ENCODE measurements at regions not wholly inside any gene's neighbourhood (a gene's known extent, or its start where the extent isn't known, plus 50 kb on each side); places are given as distances from the start of the nearest gene placed in this dataset.

DNA sequence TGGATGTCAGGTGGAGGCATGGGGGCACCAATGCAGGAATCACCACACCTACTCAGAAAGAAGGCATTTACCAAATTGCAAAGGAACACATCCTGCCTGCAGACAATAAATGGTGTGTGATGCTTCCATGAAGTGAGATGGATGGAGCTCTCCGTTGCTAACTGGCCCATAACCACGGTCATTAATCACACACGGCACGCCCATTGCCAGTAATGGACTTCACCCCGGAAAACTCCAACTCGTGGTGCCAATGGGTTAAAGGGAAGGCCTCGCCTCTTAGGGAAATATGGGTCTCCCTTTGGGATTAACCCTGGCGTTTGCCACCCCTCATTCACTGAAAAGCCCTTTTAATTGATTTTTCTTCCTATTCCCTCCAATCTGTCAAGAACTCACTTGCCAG is 443.1 kb upstream of the DAB1 start:
- no peak overlapping the region for H3K4me3 Mint-ChIP-seq
- H3K27ac Mint-ChIP-seq, result no peak overlapping the region
- no peaks in the 10 kb centered on the region for H3K36me3 Mint-ChIP-seq
- no peaks in the 10 kb centered on the region for H3K4me1 Mint-ChIP-seq
- peaks cover 0 to 3% of the 10 kb centered on the region in 2 donors for H3K27me3 Mint-ChIP-seq
- ATAC-seq (replicated peaks) (no peak), DNase-seq (no peak)
- H3K9me3 Mint-ChIP-seq, result peaks cover 0 to 1% of the 10 kb centered on the region in 2 donors

DNA sequence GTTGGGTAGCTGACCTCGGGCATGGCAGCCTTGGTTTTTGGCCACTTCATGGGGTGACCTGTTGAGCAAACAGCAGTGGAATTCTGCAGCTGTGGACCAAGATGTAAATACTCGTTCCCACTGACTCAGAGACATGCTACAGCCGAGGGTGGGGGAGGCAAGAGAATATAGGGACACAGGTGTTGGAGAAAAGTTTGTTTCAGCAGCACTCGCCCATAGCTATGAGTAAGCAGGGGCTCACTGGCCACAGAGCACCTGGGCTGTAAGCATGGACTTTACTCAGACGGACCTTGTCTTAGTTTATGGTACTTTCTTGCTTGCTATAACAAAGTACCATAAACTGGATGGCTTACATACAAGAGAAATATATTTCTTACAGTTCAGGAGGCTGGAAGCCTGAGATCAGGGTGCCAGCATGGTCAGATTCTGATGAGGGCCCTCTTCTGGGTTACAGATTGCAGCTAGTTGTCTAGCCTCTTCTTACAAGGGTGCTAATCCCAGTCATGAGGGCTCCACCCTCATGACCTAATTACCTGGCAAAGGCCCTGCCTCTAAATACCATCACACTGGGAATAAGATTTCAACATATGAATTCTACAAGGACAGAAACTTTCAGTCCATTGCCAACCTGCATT is 437.2 kb upstream of the DAB1 start:
- no peak overlapping the region for H3K27ac Mint-ChIP-seq
- H3K4me3 Mint-ChIP-seq, result no peak overlapping the region
- H3K4me1 Mint-ChIP-seq, result no peaks in the 10 kb centered on the region
- peaks cover 0 to 1% of the 10 kb centered on the region in 2 donors for H3K9me3 Mint-ChIP-seq
- DNase-seq (no peak), ATAC-seq (replicated peaks) (no peak)
- H3K36me3 Mint-ChIP-seq, result no peaks in the 10 kb centered on the region
- no peaks in the 10 kb centered on the region for H3K27me3 Mint-ChIP-seq

DNA sequence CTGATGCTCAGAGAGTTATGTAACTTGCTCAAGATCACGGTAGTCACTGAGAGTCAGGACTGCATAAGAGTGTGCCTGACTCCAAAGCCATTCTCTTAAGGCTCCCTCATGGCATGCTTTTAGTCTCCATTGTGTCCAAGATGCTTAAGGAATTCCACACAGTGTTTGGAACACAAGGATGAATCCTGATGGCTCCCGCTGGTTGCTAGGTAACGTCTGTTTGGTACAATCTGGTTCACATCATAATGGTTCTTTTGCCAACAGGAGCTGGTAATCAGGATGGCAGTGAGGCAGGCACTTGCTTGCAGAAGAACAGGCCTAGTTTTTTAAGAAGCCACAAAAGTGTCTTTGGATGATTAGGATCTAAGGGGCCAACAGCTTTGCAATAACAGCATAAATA is 436.5 kb upstream of the DAB1 start:
- ATAC-seq (replicated peaks) (no peak), DNase-seq (no peak)
- no peaks in the 10 kb centered on the region for H3K27me3 Mint-ChIP-seq
- no peak overlapping the region for H3K27ac Mint-ChIP-seq
- no peak overlapping the region for H3K4me3 Mint-ChIP-seq
- no peaks in the 10 kb centered on the region for H3K4me1 Mint-ChIP-seq
- H3K9me3 Mint-ChIP-seq, result no peaks in the 10 kb centered on the region
- H3K36me3 Mint-ChIP-seq, result no peaks in the 10 kb centered on the region

DNA sequence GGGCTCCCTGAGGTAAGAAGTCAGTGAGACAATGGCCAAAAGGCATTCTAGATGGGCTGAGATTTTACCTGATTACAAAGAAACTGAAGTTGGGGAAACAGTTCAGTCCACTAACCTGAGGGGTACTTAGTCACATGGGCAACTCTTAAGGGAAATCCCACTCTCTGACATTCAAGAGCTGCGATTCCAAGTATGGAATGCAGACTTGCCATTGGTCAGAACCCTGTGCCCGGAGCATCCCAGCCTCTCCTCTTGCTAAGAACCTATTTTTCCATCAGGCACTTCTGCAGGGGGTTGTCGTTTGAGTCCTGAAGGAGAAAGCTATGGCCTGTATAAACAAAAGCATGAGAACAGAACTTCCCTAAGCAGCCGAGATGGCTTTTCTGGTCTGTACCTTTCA is 434.9 kb upstream of the DAB1 start:
- DNase-seq (no peak), ATAC-seq (replicated peaks) (no peak)
- H3K9me3 Mint-ChIP-seq, result no peaks in the 10 kb centered on the region
- H3K36me3 Mint-ChIP-seq, result no peaks in the 10 kb centered on the region
- no peak overlapping the region for H3K27ac Mint-ChIP-seq
- no peaks in the 10 kb centered on the region for H3K4me1 Mint-ChIP-seq
- no peak overlapping the region for H3K4me3 Mint-ChIP-seq
- H3K27me3 Mint-ChIP-seq, result no peaks in the 10 kb centered on the region

DNA sequence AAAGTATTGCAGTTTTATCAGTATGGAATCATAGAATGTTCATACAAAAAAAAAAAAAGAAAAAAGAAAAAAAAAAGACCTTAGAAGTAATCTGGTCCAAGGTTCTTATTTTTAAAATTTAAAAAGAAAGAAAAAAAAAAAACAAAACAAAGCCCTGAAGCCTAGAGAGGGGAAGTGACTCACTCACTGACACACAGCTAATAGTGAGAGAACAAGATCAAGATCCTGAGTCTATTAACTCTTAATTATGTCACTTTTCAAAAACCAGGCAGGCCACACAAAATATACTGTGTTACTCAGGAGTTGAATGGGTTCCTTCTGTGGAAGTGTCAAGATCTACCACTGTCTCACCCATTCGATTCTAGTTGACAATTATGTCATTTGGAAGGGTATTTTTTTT is 433.9 kb upstream of the DAB1 start:
- ATAC-seq (replicated peaks) (no peak), DNase-seq (no peak)
- Mint-ChIP-seq H3K27me3 (no peaks in the 10 kb centered on the region), H3K4me3 (no peak overlapping the region), H3K9me3 (no peaks in the 10 kb centered on the region), H3K36me3 (no peaks in the 10 kb centered on the region), H3K27ac (no peak overlapping the region), H3K4me1 (no peaks in the 10 kb centered on the region)

DNA sequence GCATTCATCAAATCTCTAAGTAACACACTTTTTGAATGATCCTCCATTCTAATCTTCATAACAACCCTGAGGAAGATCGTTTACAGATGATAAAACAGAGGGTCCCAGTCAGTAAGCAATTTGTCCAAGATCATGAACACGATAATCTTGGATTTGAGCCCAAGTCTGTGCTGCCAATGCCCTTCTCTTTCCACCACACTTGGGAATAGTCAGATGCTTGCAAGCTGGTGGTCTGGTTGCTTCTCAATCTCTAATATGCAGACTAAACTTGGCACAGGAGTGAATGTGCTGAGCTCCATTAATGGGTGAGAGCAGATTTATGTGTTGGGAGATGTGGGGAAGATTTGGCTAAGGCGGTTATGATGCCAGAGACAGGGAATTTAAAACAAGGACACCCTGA is 430.6 kb upstream of the DAB1 start:
- Mint-ChIP-seq H3K36me3 (no peaks in the 10 kb centered on the region), H3K4me1 (no peaks in the 10 kb centered on the region), H3K27me3 (no peaks in the 10 kb centered on the region), H3K27ac (no peak overlapping the region), H3K4me3 (no peak overlapping the region), H3K9me3 (no peaks in the 10 kb centered on the region)
- ATAC-seq (replicated peaks) (no peak), DNase-seq (no peak)

DNA sequence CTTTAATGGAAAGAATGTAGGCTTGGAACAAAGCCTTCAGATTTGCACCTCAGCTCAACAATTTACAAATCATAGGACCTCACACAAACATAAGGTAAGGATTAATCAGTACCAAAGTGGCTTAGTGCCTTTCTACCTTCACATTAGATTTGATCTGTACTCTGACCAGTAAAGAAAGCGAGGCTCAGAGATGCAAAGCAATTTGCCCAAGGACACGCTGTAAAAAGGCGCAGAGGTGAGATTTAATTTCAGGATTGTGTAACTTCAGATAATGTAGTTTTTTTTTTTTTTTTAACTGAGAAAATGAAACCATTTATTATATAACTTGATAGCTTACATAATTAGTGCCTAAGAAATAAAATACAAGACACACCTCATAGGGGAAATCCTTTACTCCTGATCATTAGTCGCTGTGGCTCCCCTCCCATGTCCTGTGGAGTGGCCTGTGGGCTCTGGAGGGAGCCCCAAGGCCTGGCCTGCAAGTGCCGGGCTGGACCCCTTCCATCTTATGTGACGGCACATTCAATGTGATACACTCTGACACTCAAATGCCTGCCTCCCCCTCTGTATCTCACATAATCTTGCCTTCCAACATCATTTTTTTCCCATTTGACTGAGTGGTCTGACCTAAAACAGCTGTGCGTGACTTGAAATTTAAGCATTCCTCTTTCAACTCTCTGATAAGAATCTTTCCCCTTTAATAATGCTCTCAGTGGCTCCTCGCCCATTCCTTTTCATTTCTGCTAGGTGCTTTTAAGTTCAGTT is 426.5 kb upstream of the DAB1 start:
- Mint-ChIP-seq H3K36me3 (no peaks in the 10 kb centered on the region), H3K4me1 (no peaks in the 10 kb centered on the region), H3K4me3 (no peak overlapping the region), H3K9me3 (peaks cover 3% of the 10 kb centered on the region in 2 donors), H3K27ac (no peak overlapping the region), H3K27me3 (no peaks in the 10 kb centered on the region)
- DNase-seq (no peak), ATAC-seq (replicated peaks) (no peak)

DNA sequence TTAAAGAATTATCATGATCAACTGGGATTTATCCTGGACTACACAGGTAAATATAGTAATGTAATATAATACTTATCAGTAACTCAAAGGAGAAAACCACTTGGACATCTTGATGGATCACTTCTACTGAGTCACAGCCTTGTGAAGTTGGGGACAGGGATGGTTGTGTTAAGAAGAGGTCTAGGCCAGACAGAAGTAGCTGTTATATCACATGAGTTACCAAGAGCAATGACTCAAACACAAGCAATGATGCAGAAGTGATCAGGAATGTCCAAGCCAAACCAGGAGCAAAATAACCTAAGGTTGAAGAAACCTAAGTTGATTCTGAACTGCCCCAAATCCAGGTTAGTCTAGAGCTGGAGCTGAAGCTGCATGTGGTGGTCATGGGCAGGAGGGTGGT is 424.5 kb upstream of the DAB1 start:
- peaks cover 3 to 5% of the 10 kb centered on the region in 2 donors for H3K9me3 Mint-ChIP-seq
- H3K36me3 Mint-ChIP-seq, result no peaks in the 10 kb centered on the region
- DNase-seq, result no peak
- ATAC-seq (replicated peaks), result no peak
- no peak overlapping the region for H3K4me3 Mint-ChIP-seq
- no peaks in the 10 kb centered on the region for H3K4me1 Mint-ChIP-seq
- H3K27ac Mint-ChIP-seq, result no peak overlapping the region
- H3K27me3 Mint-ChIP-seq, result no peaks in the 10 kb centered on the region

DNA sequence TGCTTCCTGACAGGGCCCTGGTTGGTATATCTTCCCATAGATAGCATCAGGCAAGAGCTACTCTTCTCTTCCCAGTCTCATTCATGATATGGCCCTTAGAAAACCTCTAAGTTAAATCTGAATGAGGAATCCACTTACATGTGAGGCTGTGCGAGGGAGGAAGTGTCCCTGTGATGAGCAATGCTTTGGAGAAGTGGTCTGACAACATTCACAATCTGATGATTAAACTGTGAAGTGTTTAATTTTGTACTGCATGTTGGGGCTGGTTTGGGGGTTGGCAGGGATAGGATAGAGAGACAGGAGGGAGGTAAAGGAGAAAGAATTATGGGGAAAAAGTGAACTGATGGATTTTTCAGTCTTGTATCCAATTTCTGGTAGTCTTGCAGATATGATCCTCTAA is 421.2 kb upstream of the DAB1 start:
- Mint-ChIP-seq H3K27me3 (no peaks in the 10 kb centered on the region), H3K4me3 (no peak overlapping the region), H3K27ac (no peak overlapping the region), H3K36me3 (no peaks in the 10 kb centered on the region), H3K4me1 (no peaks in the 10 kb centered on the region), H3K9me3 (peaks cover 14 to 17% of the 10 kb centered on the region in 2 donors)
- ATAC-seq (replicated peaks), result no peak
- DNase-seq, result no peak

DNA sequence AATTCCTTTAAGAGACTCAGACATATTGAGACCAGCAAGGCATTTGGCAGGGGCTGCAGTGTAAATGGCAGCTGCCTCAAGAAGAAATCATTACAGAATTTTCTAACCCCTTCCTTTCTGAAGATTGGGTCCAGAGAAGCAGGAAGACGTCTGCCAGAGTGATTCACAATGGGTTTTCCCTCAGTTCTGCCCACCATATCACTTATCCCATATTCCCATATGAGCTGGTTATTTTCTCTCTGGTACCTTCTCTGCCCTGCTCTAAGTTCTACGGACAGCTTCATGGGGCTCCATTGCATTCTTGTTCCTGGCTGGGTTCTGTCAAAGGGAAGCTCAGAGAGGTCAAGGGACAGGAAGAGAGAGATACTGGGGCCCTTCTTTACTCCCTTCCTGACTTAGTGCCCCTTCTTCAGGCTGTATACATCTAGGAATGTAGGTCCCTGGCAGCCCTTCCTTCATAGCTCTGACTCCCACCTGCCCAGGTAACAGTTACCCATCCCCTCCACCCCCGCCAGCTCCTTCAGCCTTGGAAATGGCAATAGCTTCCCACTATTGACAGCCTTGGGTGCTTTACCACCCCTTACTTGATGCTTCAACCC is 420.6 kb upstream of the DAB1 start:
- H3K27ac Mint-ChIP-seq, result no peak overlapping the region
- DNase-seq, result no peak
- H3K4me3 Mint-ChIP-seq, result no peak overlapping the region
- H3K36me3 Mint-ChIP-seq, result no peaks in the 10 kb centered on the region
- no peak for ATAC-seq (replicated peaks)
- H3K4me1 Mint-ChIP-seq, result no peaks in the 10 kb centered on the region
- H3K9me3 Mint-ChIP-seq, result peaks cover 15 to 19% of the 10 kb centered on the region in 2 donors
- H3K27me3 Mint-ChIP-seq, result no peaks in the 10 kb centered on the region

DNA sequence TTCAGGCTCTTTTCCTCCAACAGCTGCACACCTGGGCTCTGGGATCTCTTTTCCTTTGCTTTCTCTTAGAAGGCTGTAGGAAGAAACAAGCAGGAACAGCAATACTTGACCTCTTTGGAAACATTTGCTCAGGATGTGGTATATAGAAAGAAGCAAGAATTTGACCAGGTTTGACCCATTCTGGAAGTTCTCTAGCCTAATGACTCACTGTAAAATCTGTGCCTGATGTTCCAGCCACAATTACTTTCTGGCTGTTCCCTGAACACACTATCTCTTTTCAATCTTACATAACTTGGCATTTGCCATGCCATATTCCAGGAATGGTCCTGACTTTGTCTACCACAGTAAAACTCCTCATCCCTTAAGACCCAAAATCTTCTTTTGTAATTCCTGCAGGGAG is 419.9 kb upstream of the DAB1 start:
- ATAC-seq (replicated peaks) (no peak), DNase-seq (no peak)
- Mint-ChIP-seq H3K9me3 (peaks cover 15 to 19% of the 10 kb centered on the region in 2 donors), H3K27me3 (no peaks in the 10 kb centered on the region), H3K27ac (no peak overlapping the region), H3K4me3 (no peak overlapping the region), H3K4me1 (no peaks in the 10 kb centered on the region), H3K36me3 (no peaks in the 10 kb centered on the region)

DNA sequence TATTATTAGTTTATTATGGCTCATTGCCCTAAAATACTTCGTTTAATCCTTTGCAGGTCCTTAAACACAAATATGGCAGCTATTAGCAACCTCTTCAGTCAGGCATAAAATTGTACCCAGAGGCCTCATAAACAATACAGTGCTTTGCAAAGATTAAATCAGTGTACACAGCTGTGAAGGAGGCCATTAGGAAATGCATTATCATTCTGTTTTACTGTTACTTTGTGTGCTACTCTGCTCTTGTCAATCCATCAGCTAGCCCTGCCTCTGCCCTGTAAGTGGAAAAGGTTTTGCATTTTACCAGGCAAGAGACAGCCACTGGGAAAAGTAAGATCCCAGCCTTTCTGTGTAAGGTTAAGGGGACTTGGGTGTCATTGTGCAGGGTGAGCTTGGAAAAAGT is 415.7 kb upstream of the DAB1 start:
- no peak for ATAC-seq (replicated peaks)
- Mint-ChIP-seq H3K9me3 (peaks cover 9 to 16% of the 10 kb centered on the region in 2 donors), H3K36me3 (no peaks in the 10 kb centered on the region), H3K27me3 (peaks cover 0 to 12% of the 10 kb centered on the region in 2 donors), H3K4me1 (no peaks in the 10 kb centered on the region), H3K27ac (no peak overlapping the region), H3K4me3 (no peak overlapping the region)
- DNase-seq, result no peak

DNA sequence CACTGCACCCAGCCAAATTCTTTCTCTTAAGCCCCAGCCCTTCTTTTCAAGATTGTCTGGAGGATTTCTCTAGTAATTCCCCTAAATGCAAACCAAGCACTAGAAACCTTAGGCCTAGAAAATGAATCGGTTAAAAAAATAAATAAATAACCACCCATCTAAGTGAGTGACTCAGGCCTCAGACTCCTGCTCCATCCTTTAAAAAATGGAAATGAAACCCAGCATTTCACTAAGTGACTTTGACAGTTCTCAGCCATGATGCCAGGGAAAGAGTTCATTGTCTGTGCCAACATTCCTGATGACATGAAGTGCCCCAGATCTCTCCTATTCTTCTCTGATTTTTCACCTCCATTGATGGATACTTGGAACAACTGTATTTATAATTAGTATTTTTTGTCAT is 415.2 kb upstream of the DAB1 start:
- DNase-seq, result no peak
- no peak for ATAC-seq (replicated peaks)
- peaks cover 0 to 12% of the 10 kb centered on the region in 2 donors for H3K27me3 Mint-ChIP-seq
- no peak overlapping the region for H3K27ac Mint-ChIP-seq
- H3K4me1 Mint-ChIP-seq, result no peaks in the 10 kb centered on the region
- H3K4me3 Mint-ChIP-seq, result no peak overlapping the region
- H3K9me3 Mint-ChIP-seq, result peaks cover 9 to 16% of the 10 kb centered on the region in 2 donors
- no peaks in the 10 kb centered on the region for H3K36me3 Mint-ChIP-seq

DNA sequence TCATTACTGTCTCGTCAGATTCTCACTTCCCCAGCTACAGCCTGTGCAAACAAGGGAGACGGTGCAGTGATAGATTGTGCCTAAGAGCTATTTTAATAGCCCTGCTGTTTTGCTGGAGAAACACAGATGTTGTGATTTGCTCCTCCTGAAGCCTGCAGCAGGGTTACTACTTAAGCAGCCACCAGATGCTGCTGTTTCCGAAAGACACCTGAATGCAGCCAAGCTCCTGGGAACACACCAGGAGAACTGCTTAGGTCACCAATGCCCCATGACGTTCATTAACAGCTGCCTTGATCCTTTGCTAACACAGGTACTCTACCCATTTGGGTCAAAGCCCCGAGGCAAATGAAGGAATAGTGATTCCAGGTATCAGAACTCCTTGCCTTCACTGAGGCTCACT is 411.8 kb upstream of the DAB1 start:
- H3K4me3 Mint-ChIP-seq, result no peak overlapping the region
- peaks cover 0 to 12% of the 10 kb centered on the region in 2 donors for H3K27me3 Mint-ChIP-seq
- peaks cover 3 to 7% of the 10 kb centered on the region in 2 donors for H3K9me3 Mint-ChIP-seq
- DNase-seq (no peak), ATAC-seq (replicated peaks) (no peak)
- H3K4me1 Mint-ChIP-seq, result no peaks in the 10 kb centered on the region
- H3K36me3 Mint-ChIP-seq, result no peaks in the 10 kb centered on the region
- no peak overlapping the region for H3K27ac Mint-ChIP-seq

DNA sequence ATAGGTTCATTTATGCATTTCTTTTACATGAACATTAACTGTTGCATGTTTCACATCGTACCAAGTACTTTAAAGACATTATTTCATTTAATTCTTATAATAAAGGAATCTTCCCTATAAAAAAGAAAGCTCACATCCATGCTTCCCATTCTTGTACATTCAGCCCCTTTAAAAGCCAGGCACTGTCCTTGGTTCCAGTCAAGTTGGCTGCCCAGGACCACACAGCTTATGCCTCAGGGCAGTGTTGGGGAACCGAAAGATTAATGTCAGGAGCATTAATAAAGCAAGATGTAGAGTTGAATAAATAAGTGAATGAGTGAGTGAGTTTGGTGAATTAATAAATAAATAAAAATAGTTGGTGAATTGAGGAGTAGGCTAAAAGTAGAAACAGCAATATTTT is 409.4 kb upstream of the DAB1 start:
- H3K27me3 Mint-ChIP-seq, result peaks cover 0 to 12% of the 10 kb centered on the region in 2 donors
- ATAC-seq (replicated peaks), result no peak
- H3K36me3 Mint-ChIP-seq, result no peaks in the 10 kb centered on the region
- no peak overlapping the region for H3K4me3 Mint-ChIP-seq
- H3K4me1 Mint-ChIP-seq, result no peaks in the 10 kb centered on the region
- H3K27ac Mint-ChIP-seq, result no peak overlapping the region
- DNase-seq, result no peak
- H3K9me3 Mint-ChIP-seq, result peaks cover 0 to 1% of the 10 kb centered on the region in 2 donors
